ENCODE measurements at regions not wholly inside any gene's neighbourhood (a gene's known extent, or its start where the extent isn't known, plus 50 kb on each side); places are given as distances from the start of the nearest gene placed in this dataset.
A peak's percentile ranks its signal among the peaks of the same experiment; 100 is the strongest.

DNA sequence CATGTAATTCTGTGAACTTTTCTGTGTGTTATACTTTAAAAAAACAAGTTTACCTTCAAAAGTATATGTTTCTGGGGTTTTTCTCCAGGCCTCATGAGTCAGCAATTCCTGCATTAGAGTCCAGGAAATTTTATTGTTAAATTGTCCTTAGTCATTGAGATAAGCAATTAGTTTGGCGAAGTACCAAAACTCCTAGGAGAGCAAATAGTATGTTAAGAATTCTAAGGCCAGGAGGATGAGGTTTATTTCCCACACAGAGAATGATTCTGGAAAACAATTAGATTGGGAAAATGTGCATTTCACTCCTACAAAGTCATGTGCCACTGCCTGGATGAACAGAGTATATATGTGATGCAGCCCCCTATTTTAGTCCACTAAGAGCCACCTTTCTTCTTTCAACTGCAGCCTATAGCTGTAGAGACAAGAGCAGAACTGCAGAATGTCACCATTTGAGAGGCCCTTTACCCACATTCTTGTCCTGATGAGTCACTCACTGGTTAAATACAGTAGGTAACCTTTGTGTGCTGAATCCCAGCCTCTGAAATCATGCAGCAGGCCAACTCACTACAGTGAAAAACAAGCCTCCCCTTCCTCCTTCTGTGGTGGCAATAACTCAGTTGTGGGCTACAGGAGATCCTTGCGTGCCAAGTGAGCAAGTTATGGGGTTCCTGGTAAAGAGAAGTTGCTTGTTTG is 452.8 kb upstream of the THBS1 start:
- ChIA-PET POLR2A (no interaction called here), CTCF (no interaction called here)
- Mint-ChIP-seq H3K36me3 (no peaks in the 10 kb centered on the region), H3K4me3 (no peak overlapping the region), H3K9me3 (no peaks in the 10 kb centered on the region), H3K27me3 (ENCODE audit: low read depth) (no peaks in the 10 kb centered on the region), H3K4me1 (peaks cover 16% of the 10 kb centered on the region), H3K27ac (no peak overlapping the region)
- DNase-seq (ENCODE audit: low spot score) = no peak
- peak; percentile 89 for ATAC-seq
- TF ChIP-seq CREB1 (CRISPR knock-in tag; IDR thresholded peaks at IDR 0.05) (no peak), ZNF317 (CRISPR knock-in tag; IDR thresholded peaks at IDR 0.05; ENCODE audit: borderline replicate concordance, low read depth) (no peak), GABPB1 (CRISPR knock-in tag; IDR thresholded peaks at IDR 0.05) (peak; percentile 43; the same call in 1 of the 2 replicates), PRRX2 (CRISPR knock-in tag; IDR thresholded peaks at IDR 0.05) (no peak), E2F4 (CRISPR knock-in tag; IDR thresholded peaks at IDR 0.05; ENCODE audit: borderline replicate concordance, low read depth) (no peak), CREM (CRISPR knock-in tag; IDR thresholded peaks at IDR 0.05) (no peak), SMAD3 (CRISPR knock-in tag; IDR thresholded peaks at IDR 0.05; ENCODE audit: borderline replicate concordance) (no peak), ZNF423 (CRISPR knock-in tag; IDR thresholded peaks at IDR 0.05) (no peak)
- TF ChIP-seq, protein P1, sequence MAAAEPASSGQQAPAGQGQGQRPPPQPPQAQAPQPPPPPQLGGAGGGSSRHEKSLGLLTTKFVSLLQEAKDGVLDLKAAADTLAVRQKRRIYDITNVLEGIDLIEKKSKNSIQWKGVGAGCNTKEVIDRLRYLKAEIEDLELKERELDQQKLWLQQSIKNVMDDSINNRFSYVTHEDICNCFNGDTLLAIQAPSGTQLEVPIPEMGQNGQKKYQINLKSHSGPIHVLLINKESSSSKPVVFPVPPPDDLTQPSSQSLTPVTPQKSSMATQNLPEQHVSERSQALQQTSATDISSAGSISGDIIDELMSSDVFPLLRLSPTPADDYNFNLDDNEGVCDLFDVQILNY (CRISPR knock-in tag; IDR thresholded peaks at IDR 0.05) = no peak

DNA sequence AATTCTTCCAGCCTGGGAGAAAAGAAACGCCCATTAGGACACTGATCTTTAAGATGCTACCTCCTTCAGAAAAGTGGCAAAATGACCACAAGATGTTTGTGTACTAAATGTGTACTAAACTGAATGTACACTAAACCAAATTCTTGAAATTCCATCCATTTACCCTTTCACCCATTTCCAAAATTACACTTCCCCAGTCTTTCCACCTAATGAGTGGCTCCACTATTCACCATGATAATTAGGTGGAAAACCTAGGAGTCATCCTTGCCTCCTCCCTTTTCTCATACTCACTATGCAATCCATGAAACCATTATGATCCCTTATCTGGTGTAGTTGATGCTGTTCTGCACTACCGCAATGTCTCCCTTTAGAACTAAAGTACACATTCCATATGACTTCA is 452.1 kb upstream of the THBS1 start:
- no peaks in the 10 kb centered on the region for H3K27me3 Mint-ChIP-seq (ENCODE audit: low read depth)
- TF ChIP-seq NR1H2 (CRISPR knock-in tag; IDR thresholded peaks at IDR 0.05) = no peak
- DNase-seq (ENCODE audit: low spot score) = no peak
- H3K27ac Mint-ChIP-seq = no peak overlapping the region
- H3K4me1 Mint-ChIP-seq = peaks cover 16% of the 10 kb centered on the region
- H3K9me3 Mint-ChIP-seq = no peaks in the 10 kb centered on the region
- ChIA-PET POLR2A (no interaction called here), CTCF (no interaction called here)
- no peak overlapping the region for H3K4me3 Mint-ChIP-seq
- no peaks in the 10 kb centered on the region for H3K36me3 Mint-ChIP-seq
- no peak for ATAC-seq

GRCh38 chr15:39130556-39131379 is 450.1 kb upstream of the THBS1 start:
- H3K36me3 Mint-ChIP-seq = no peaks in the 10 kb centered on the region
- ATAC-seq (no peak), DNase-seq (ENCODE audit: low spot score) (no peak)
- peaks cover 16% of the 10 kb centered on the region for H3K4me1 Mint-ChIP-seq
- H3K4me3 Mint-ChIP-seq = no peak overlapping the region
- H3K9me3 Mint-ChIP-seq = no peaks in the 10 kb centered on the region
- TF ChIP-seq ESRRA (CRISPR knock-in tag; IDR thresholded peaks at IDR 0.05; ENCODE audit: borderline replicate concordance) (no peak), ZNF232 (CRISPR knock-in tag; IDR thresholded peaks at IDR 0.05) (no peak), SMAD4 (CRISPR knock-in tag; IDR thresholded peaks at IDR 0.05) (no peak), GRHL2 (CRISPR knock-in tag; IDR thresholded peaks at IDR 0.05; ENCODE audit: insufficient replicate concordance, severe bottlenecking) (no peak), STAT6 (CRISPR knock-in tag; conservative IDR thresholded peaks at IDR 0.05; ENCODE audit: low read depth) (no peak), ZNF416 (CRISPR knock-in tag; IDR thresholded peaks at IDR 0.05) (no peak), NFYB (CRISPR knock-in tag; conservative IDR thresholded peaks at IDR 0.05; ENCODE audit: low read depth) (no peak), ZNF423 (CRISPR knock-in tag; IDR thresholded peaks at IDR 0.05) (no peak), CREB1 (CRISPR knock-in tag; IDR thresholded peaks at IDR 0.05) (no peak)
- TF ChIP-seq, protein P2, sequence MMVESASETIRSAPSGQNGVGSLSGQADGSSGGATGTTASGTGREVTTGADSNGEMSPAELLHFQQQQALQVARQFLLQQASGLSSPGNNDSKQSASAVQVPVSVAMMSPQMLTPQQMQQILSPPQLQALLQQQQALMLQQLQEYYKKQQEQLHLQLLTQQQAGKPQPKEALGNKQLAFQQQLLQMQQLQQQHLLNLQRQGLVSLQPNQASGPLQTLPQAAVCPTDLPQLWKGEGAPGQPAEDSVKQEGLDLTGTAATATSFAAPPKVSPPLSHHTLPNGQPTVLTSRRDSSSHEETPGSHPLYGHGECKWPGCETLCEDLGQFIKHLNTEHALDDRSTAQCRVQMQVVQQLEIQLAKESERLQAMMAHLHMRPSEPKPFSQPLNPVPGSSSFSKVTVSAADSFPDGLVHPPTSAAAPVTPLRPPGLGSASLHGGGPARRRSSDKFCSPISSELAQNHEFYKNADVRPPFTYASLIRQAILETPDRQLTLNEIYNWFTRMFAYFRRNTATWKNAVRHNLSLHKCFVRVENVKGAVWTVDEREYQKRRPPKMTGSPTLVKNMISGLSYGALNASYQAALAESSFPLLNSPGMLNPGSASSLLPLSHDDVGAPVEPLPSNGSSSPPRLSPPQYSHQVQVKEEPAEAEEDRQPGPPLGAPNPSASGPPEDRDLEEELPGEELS (CRISPR knock-in tag; IDR thresholded peaks at IDR 0.05) = no peak
- H3K27ac Mint-ChIP-seq = no peak overlapping the region
- POLR2A ChIA-PET = interaction anchor here (0.6 kb wide), 1 partner anchor 12 kb away, joined by 5 read pairs; no protein-coding TSS in a partner anchor
- H3K27me3 Mint-ChIP-seq (ENCODE audit: low read depth) = no peaks in the 10 kb centered on the region
- CTCF ChIA-PET = interaction anchor here (1.4 kb wide), 1 partner anchor 41 kb away, joined by 5 read pairs; no protein-coding TSS in a partner anchor
